ENCODE measurements at regions not wholly inside any gene's neighbourhood (a gene's known extent, or its start where the extent isn't known, plus 50 kb on each side); places are given as distances from the start of the nearest gene placed in this dataset.

DNA sequence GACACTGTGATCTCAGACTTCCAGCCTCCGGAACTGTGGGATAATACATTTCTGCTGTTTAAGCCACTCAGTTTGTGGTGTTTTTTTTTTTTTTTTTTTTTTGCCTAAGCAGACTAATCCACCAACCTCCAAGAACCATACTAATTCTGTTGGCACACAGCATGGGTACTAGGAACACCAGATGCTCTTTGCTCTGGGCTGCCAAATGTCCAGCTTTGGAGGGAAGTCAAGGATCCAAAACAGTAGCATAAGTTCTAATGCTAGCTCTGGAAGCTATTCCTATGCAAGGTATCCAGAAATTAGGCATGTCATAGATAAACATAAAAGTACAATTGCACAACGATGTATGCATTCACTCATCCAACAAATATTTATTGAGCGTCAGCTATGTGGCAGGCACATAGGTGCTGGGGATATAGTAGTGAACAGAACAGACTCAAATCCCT lies 64.5 kb upstream of the WDFY2 start:
- TF ChIP-seq CTCF (IDR thresholded peaks at IDR 0.05; ENCODE audit: low read depth, low read length) (no peak), EZH2phosphoT487 (IDR thresholded peaks at IDR 0.05; ENCODE audit: low read depth) (no peak)
